ENCODE measurements at regions not wholly inside any gene's neighbourhood (a gene's known extent, or its start where the extent isn't known, plus 50 kb on each side); places are given as distances from the start of the nearest gene placed in this dataset.

DNA sequence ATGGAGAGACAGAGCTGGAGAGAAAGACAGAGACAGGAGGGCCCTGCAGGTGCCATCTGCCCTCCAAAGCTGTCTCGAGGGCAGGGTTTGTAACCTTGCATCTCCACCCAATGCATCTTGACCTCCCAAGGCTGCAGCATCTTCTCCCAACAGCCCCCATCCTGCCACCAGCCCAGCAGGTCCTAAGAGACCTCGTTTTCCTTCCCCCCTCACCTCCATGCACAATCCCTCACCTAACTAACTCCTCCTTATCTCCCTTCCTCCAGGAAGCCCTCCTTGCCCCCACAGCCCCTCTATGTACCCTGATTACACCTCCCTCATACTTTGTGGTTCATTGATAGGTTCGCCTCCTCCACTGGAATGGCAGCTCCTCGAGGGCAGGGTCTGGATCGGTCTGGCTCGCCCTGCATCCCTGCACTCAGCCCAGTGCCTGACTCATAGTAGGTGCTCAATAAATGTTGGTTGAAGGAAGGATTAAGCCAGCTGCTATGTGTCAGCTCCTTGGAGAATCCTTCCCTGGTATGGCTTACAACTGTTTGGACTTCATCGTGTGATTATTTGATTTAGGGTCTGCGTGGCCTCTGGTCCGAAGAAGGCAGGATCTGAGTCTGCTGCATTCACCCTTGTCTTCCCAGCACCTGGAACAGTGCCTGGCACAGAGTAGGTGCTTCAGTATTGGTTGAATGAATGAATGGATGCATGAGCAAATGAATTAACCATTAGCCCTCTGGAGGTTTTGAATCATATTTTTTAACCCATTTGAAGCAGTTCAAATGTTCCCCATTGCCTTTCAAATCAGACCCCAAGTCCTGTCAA is 105.6 kb upstream of the PTPN1 start:
- TF ChIP-seq ZFP3 (CRISPR knock-in tag; IDR thresholded peaks at IDR 0.05), result no peak
- TF ChIP-seq ISL1 (CRISPR knock-in tag; IDR thresholded peaks at IDR 0.05), result no peak
- TF ChIP-seq TSHZ2 (CRISPR knock-in tag; IDR thresholded peaks at IDR 0.05), result no peak
- no peak for TF ChIP-seq TCF4 (CRISPR knock-in tag; IDR thresholded peaks at IDR 0.05; ENCODE audit: borderline replicate concordance)
- no peak for TF ChIP-seq ZC3H10 (CRISPR knock-in tag; IDR thresholded peaks at IDR 0.05)
- TF ChIP-seq ARNTL (CRISPR knock-in tag; IDR thresholded peaks at IDR 0.05; ENCODE audit: borderline replicate concordance, low read depth), result no peak
- no peak for TF ChIP-seq ZNF565 (CRISPR knock-in tag; conservative IDR thresholded peaks at IDR 0.05; ENCODE audit: low read depth)
- TF ChIP-seq ZFP30 (CRISPR knock-in tag; IDR thresholded peaks at IDR 0.05), result no peak
- TF ChIP-seq RARB (CRISPR knock-in tag; IDR thresholded peaks at IDR 0.05), result no peak
- TF ChIP-seq GLIS3 (CRISPR knock-in tag; IDR thresholded peaks at IDR 0.05), result no peak
- TF ChIP-seq ZNF70 (CRISPR knock-in tag; IDR thresholded peaks at IDR 0.05), result no peak
- TF ChIP-seq, protein P1, sequence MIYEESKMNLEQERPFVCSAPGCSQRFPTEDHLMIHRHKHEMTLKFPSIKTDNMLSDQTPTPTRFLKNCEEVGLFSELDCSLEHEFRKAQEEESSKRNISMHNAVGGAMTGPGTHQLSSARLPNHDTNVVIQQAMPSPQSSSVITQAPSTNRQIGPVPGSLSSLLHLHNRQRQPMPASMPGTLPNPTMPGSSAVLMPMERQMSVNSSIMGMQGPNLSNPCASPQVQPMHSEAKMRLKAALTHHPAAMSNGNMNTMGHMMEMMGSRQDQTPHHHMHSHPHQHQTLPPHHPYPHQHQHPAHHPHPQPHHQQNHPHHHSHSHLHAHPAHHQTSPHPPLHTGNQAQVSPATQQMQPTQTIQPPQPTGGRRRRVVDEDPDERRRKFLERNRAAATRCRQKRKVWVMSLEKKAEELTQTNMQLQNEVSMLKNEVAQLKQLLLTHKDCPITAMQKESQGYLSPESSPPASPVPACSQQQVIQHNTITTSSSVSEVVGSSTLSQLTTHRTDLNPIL (CRISPR knock-in tag; IDR thresholded peaks at IDR 0.05; ENCODE audit: low read depth), result no peak
- TF ChIP-seq ESRRG (CRISPR knock-in tag; IDR thresholded peaks at IDR 0.05), result no peak
- no peak for TF ChIP-seq OSR1 (CRISPR knock-in tag; IDR thresholded peaks at IDR 0.05)
- no peak for TF ChIP-seq SNAI2 (CRISPR knock-in tag; IDR thresholded peaks at IDR 0.05)
- no peak for TF ChIP-seq CSRNP3 (CRISPR knock-in tag; IDR thresholded peaks at IDR 0.05)
- no peak for TF ChIP-seq BACH2 (CRISPR knock-in tag; IDR thresholded peaks at IDR 0.05; ENCODE audit: borderline replicate concordance)
- TF ChIP-seq PPARA (CRISPR knock-in tag; IDR thresholded peaks at IDR 0.05; ENCODE audit: borderline replicate concordance), result no peak
- no peak for TF ChIP-seq CSDC2 (CRISPR knock-in tag; IDR thresholded peaks at IDR 0.05)
- ATAC-seq, result no peak

- no peak for TF ChIP-seq CSRNP3 (CRISPR knock-in tag; IDR thresholded peaks at IDR 0.05)
- TF ChIP-seq ESRRG (CRISPR knock-in tag; IDR thresholded peaks at IDR 0.05), result no peak
- TF ChIP-seq ISL1 (CRISPR knock-in tag; IDR thresholded peaks at IDR 0.05), result no peak
- TF ChIP-seq ZFP3 (CRISPR knock-in tag; IDR thresholded peaks at IDR 0.05), result no peak
- no peak for TF ChIP-seq TCF4 (CRISPR knock-in tag; IDR thresholded peaks at IDR 0.05; ENCODE audit: borderline replicate concordance)
- no peak for TF ChIP-seq SNAI2 (CRISPR knock-in tag; IDR thresholded peaks at IDR 0.05)
- no peak for TF ChIP-seq RARB (CRISPR knock-in tag; IDR thresholded peaks at IDR 0.05)
- no peak for TF ChIP-seq OSR1 (CRISPR knock-in tag; IDR thresholded peaks at IDR 0.05)
- TF ChIP-seq, protein P1 (CRISPR knock-in tag; IDR thresholded peaks at IDR 0.05; ENCODE audit: low read depth), result no peak
- TF ChIP-seq ARNTL (CRISPR knock-in tag; IDR thresholded peaks at IDR 0.05; ENCODE audit: borderline replicate concordance, low read depth), result no peak
- no peak for TF ChIP-seq ZNF70 (CRISPR knock-in tag; IDR thresholded peaks at IDR 0.05)
- no peak for TF ChIP-seq ZNF8 (CRISPR knock-in tag; IDR thresholded peaks at IDR 0.05)
- no peak for TF ChIP-seq TSHZ2 (CRISPR knock-in tag; IDR thresholded peaks at IDR 0.05)
- no peak for TF ChIP-seq CSDC2 (CRISPR knock-in tag; IDR thresholded peaks at IDR 0.05)
- TF ChIP-seq GLIS3 (CRISPR knock-in tag; IDR thresholded peaks at IDR 0.05), result no peak
- no peak for ATAC-seq
Measured at GRCh38 chr20:50405235-50405914, 104.8 kb upstream of the PTPN1 start.

Data from SK-N-SH treated with all-trans-retinoic acid at 6 μM for 48 hours (cell line).